ENCODE measurements at regions not wholly inside any gene's neighbourhood (a gene's known extent, or its start where the extent isn't known, plus 50 kb on each side); places are given as distances from the start of the nearest gene placed in this dataset.

- Histone ChIP-seq H3K27me3 (ENCODE audit: low read length) (no peaks in the 10 kb centered on the region), H3F3A (ENCODE audit: low read length, unreplicated experiment) (no peaks in the 10 kb centered on the region), H3K9me3 (ENCODE audit: low read length) (no peaks in the 10 kb centered on the region), H2AFZ (ENCODE audit: low read length) (no peak overlapping the region), H3K4me1 (ENCODE audit: insufficient read depth, low read length) (peaks cover 6% of the 10 kb centered on the region; the same call in 1 of the 2 replicates), H3K4me2 (ENCODE audit: low read length) (no peak overlapping the region), H3K9me2 (replicated peaks; ENCODE audit: low read length) (no peaks in the 10 kb centered on the region), H3K36me3 (ENCODE audit: low read depth, low read length) (no peaks in the 10 kb centered on the region), H4K20me1 (ENCODE audit: low read length) (no peaks in the 10 kb centered on the region), H3K27ac (ENCODE audit: low read length) (no peak overlapping the region), H3K9ac (ENCODE audit: low read length) (no peak overlapping the region), H3K4me3 (ENCODE audit: low read length) (no peak overlapping the region), H3K79me2 (ENCODE audit: low read length) (no peaks in the 10 kb centered on the region)
- no peak for TF ChIP-seq EZH2 (IDR thresholded peaks at IDR 0.05; ENCODE audit: low read length, unreplicated experiment)
- TF ChIP-seq, protein P1, sequence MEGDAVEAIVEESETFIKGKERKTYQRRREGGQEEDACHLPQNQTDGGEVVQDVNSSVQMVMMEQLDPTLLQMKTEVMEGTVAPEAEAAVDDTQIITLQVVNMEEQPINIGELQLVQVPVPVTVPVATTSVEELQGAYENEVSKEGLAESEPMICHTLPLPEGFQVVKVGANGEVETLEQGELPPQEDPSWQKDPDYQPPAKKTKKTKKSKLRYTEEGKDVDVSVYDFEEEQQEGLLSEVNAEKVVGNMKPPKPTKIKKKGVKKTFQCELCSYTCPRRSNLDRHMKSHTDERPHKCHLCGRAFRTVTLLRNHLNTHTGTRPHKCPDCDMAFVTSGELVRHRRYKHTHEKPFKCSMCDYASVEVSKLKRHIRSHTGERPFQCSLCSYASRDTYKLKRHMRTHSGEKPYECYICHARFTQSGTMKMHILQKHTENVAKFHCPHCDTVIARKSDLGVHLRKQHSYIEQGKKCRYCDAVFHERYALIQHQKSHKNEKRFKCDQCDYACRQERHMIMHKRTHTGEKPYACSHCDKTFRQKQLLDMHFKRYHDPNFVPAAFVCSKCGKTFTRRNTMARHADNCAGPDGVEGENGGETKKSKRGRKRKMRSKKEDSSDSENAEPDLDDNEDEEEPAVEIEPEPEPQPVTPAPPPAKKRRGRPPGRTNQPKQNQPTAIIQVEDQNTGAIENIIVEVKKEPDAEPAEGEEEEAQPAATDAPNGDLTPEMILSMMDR (conservative IDR thresholded peaks at IDR 0.05; ENCODE audit: low read depth, low read length), result no peak
- no peak for TF ChIP-seq EZH2phosphoT487 (IDR thresholded peaks at IDR 0.05; ENCODE audit: borderline replicate concordance, low read length)
- ChIA-PET POLR2A (ENCODE audit: unreplicated experiment) (no interaction called here), CTCF (no interaction called here)
- BruUV-seq (replicated peaks), result no TSS peak
- DNase-seq (no peak), ATAC-seq (no peak)
- intact Hi-C loops (cut with micrococcal nuclease), result no loop called here
These were observed 146.9 kb upstream of the MRPS30 start for GRCh38 chr5:44661851-44662250.

DNA sequence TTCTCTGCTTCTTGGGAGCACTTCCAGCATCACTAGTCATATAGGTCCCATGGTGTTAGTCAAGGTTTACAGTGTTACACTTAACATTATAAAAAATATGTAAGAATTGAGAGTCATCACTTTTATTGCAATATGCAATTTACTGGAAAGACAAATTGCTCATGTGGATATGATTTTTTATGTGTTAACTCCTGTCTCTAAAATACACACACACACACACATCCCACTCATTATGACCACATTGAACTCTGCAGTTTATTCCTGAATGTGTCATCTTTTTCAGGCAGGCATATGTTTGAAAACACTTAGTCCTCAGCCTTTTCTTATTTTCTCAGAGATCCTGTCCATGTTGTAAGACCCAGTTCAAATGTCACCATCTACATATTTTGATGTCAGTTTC, 148.5 kb upstream of the MRPS30 start:
- BruUV-seq (replicated peaks), result no TSS peak
- Histone ChIP-seq H3K4me3 (ENCODE audit: low read length) (no peak overlapping the region), H3F3A (ENCODE audit: low read length, unreplicated experiment) (no peaks in the 10 kb centered on the region), H3K9me3 (ENCODE audit: low read length) (no peaks in the 10 kb centered on the region), H3K27ac (ENCODE audit: low read length) (no peak overlapping the region), H3K27me3 (ENCODE audit: low read length) (no peaks in the 10 kb centered on the region), H4K20me1 (ENCODE audit: low read length) (no peaks in the 10 kb centered on the region), H3K4me2 (ENCODE audit: low read length) (no peak overlapping the region), H3K4me1 (ENCODE audit: insufficient read depth, low read length) (peaks cover 5% of the 10 kb centered on the region; the same call in 1 of the 2 replicates), H3K79me2 (ENCODE audit: low read length) (no peaks in the 10 kb centered on the region), H3K9me2 (replicated peaks; ENCODE audit: low read length) (no peaks in the 10 kb centered on the region), H3K36me3 (ENCODE audit: low read depth, low read length) (no peaks in the 10 kb centered on the region), H3K9ac (ENCODE audit: low read length) (no peak overlapping the region), H2AFZ (ENCODE audit: low read length) (no peak overlapping the region)
- DNase-seq (peak; percentile 30), ATAC-seq (no peak; the same call in 1 of the 2 replicates)
- TF ChIP-seq EZH2 (IDR thresholded peaks at IDR 0.05; ENCODE audit: low read length, unreplicated experiment), result no peak
- TF ChIP-seq EZH2phosphoT487 (IDR thresholded peaks at IDR 0.05; ENCODE audit: borderline replicate concordance, low read length), result no peak
- intact Hi-C loops (cut with micrococcal nuclease), result no loop called here
- ChIA-PET CTCF (no interaction called here), POLR2A (ENCODE audit: unreplicated experiment) (no interaction called here)

DNA sequence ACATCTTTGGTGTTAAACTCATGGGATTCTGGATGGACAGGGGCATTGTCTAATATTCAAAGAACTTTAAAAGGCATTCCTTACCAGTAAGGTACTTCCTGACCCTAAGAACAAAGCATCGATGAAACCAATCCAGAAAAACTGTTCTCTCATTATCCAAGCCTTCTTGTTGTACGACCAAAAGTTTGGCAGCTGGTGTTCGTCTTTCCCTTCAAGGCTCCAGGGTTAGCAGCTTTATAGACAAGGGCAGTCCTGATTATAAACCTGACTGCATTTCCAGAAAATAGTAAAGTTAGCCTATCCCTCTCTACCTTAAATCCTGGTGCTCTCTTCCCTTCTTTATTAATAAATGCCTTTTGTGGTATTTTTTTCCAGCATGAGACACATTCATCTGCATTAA, 149.4 kb upstream of the MRPS30 start:
- Histone ChIP-seq H3F3A (ENCODE audit: low read length, unreplicated experiment) (no peaks in the 10 kb centered on the region), H3K27ac (ENCODE audit: low read length) (no peak overlapping the region), H3K9ac (ENCODE audit: low read length) (no peak overlapping the region), H4K20me1 (ENCODE audit: low read length) (no peaks in the 10 kb centered on the region), H3K9me3 (ENCODE audit: low read length) (no peaks in the 10 kb centered on the region), H3K27me3 (ENCODE audit: low read length) (no peaks in the 10 kb centered on the region), H3K9me2 (replicated peaks; ENCODE audit: low read length) (no peaks in the 10 kb centered on the region), H2AFZ (ENCODE audit: low read length) (no peak overlapping the region), H3K4me3 (ENCODE audit: low read length) (no peak overlapping the region), H3K4me2 (ENCODE audit: low read length) (no peak overlapping the region), H3K79me2 (ENCODE audit: low read length) (no peaks in the 10 kb centered on the region), H3K36me3 (ENCODE audit: low read depth, low read length) (no peaks in the 10 kb centered on the region), H3K4me1 (ENCODE audit: insufficient read depth, low read length) (no peaks in the 10 kb centered on the region)
- ChIA-PET CTCF (no interaction called here), POLR2A (ENCODE audit: unreplicated experiment) (no interaction called here)
- DNase-seq (no peak), ATAC-seq (no peak)
- TF ChIP-seq EZH2phosphoT487 (IDR thresholded peaks at IDR 0.05; ENCODE audit: borderline replicate concordance, low read length) (no peak), EZH2 (IDR thresholded peaks at IDR 0.05; ENCODE audit: low read length, unreplicated experiment) (no peak)
- TF ChIP-seq, protein P1 (conservative IDR thresholded peaks at IDR 0.05; ENCODE audit: low read depth, low read length), result no peak
- no TSS peak for BruUV-seq (replicated peaks)
- intact Hi-C loops (cut with micrococcal nuclease), result no loop called here
